ENCODE measurements at regions not wholly inside any gene's neighbourhood (a gene's known extent, or its start where the extent isn't known, plus 50 kb on each side); places are given as distances from the start of the nearest gene placed in this dataset.

- DNase-seq = no peak
Measured at GRCh38 chr12:98358144-98358543, 157.2 kb upstream of the TMPO start.

- no peak for DNase-seq
Measured at GRCh38 chr12:98359856-98360255, 155.5 kb upstream of the TMPO start.

- no peak for DNase-seq
Measured at GRCh38 chr12:98360401-98360800, 155.0 kb upstream of the TMPO start.

GRCh38 chr12:98369581-98369980, 145.8 kb upstream of the TMPO start:
- DNase-seq = no peak

GRCh38 chr12:98370976-98371375, 144.4 kb upstream of the TMPO start:
- no peak for DNase-seq

- DNase-seq = no peak
Measured at GRCh38 chr12:98371419-98371818, 144.0 kb upstream of the TMPO start.

- no peak for DNase-seq
Measured at GRCh38 chr12:98372340-98373024, 142.9 kb upstream of the TMPO start.

- peak; percentile 7 for DNase-seq
Measured at GRCh38 chr12:98373025-98373554, 142.3 kb upstream of the TMPO start.

- no peak for DNase-seq
Measured at GRCh38 chr12:98374007-98374406, 141.4 kb upstream of the TMPO start.

- DNase-seq = no peak
Measured at GRCh38 chr12:98379106-98379505, 136.3 kb upstream of the TMPO start.

- no peak for DNase-seq
Measured at GRCh38 chr12:98385641-98386040, 129.7 kb upstream of the TMPO start.

GRCh38 chr12:98387444-98387843, 127.9 kb upstream of the TMPO start:
- DNase-seq = no peak

GRCh38 chr12:98388126-98388525, 127.3 kb upstream of the TMPO start:
- DNase-seq = no peak

- DNase-seq = no peak
Measured at GRCh38 chr12:98389593-98389992, 125.8 kb upstream of the TMPO start.

- DNase-seq = peak; percentile 83
Measured at GRCh38 chr12:98397323-98398105, 117.9 kb upstream of the TMPO start.

- DNase-seq = peak; percentile 72
Measured at GRCh38 chr12:98399532-98399931, 115.9 kb upstream of the TMPO start.

- no peak for DNase-seq
Measured at GRCh38 chr12:98401427-98401826, 114.0 kb upstream of the TMPO start.

GRCh38 chr12:98402091-98402490, 113.3 kb upstream of the TMPO start:
- no peak for DNase-seq

GRCh38 chr12:98402671-98403070, 112.7 kb upstream of the TMPO start:
- DNase-seq = no peak

- no peak for DNase-seq
Measured at GRCh38 chr12:98403385-98403784, 112.0 kb upstream of the TMPO start.

GRCh38 chr12:98403936-98404335, 111.5 kb upstream of the TMPO start:
- no peak for DNase-seq

- no peak for DNase-seq
Measured at GRCh38 chr12:98405805-98406366, 109.5 kb upstream of the TMPO start.

- no peak for DNase-seq
Measured at GRCh38 chr12:98406378-98406777, 109.0 kb upstream of the TMPO start.

GRCh38 chr12:98408681-98409080, 106.7 kb upstream of the TMPO start:
- no peak for DNase-seq

All from CD4-positive, alpha-beta T cell treated with Interleukin-4 for 4 hours (primary cell).